ENCODE measurements at regions not wholly inside any gene's neighbourhood (a gene's known extent, or its start where the extent isn't known, plus 50 kb on each side); places are given as distances from the start of the nearest gene placed in this dataset.

DNA sequence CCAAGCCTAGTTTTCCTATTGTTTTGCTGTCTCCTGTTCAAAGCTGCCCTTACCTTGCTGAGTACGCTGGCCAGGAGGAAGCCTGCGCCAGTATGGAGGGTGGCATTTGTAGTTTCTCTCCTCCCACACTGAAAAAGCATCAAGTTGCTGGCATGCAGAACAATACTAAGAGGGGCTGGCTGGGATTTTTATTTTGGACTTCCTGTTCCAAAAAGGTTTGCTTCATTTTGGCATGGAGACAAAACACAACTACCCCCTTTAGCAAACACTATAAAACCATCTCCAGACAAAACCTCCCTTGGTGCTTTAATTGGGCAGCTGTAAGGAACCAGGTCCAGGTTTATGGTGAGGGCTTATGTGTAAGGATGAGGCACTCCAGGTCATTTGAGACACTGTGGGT lies 457.6 kb downstream of the PDCD6IP start:
- TF ChIP-seq, protein P1, sequence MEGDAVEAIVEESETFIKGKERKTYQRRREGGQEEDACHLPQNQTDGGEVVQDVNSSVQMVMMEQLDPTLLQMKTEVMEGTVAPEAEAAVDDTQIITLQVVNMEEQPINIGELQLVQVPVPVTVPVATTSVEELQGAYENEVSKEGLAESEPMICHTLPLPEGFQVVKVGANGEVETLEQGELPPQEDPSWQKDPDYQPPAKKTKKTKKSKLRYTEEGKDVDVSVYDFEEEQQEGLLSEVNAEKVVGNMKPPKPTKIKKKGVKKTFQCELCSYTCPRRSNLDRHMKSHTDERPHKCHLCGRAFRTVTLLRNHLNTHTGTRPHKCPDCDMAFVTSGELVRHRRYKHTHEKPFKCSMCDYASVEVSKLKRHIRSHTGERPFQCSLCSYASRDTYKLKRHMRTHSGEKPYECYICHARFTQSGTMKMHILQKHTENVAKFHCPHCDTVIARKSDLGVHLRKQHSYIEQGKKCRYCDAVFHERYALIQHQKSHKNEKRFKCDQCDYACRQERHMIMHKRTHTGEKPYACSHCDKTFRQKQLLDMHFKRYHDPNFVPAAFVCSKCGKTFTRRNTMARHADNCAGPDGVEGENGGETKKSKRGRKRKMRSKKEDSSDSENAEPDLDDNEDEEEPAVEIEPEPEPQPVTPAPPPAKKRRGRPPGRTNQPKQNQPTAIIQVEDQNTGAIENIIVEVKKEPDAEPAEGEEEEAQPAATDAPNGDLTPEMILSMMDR (IDR thresholded peaks at IDR 0.05), result no peak
- no peak for TF ChIP-seq EZH2 (IDR thresholded peaks at IDR 0.05; ENCODE audit: borderline replicate concordance, insufficient read depth, low read depth, low read length, poor library complexity, severe bottlenecking)
